Glutamatergic neuron (in vitro differentiated cells): ENCODE measurements at regions not wholly inside any gene's neighbourhood (a gene's known extent, or its start where the extent isn't known, plus 50 kb on each side); places are given as distances from the start of the nearest gene placed in this dataset.
"Not testable (repeated sequence)": the region's sequence is repeated elsewhere in the genome, so short reads cannot be mapped to it uniquely, and the experiment has no call there.

Experiments
- DNase-seq: peaks from one replicate; pipeline ENCODE4 v3.0.0; 2022
- H3K27ac Mint-ChIP-seq: one replicate; pipeline ENCODE4 v1.8.0; 2020; ENCODE audit warnings: mild to moderate bottlenecking, mixed read lengths, inconsistent platforms; ENCODE audit not compliant: unreplicated experiment
- H3K27me3 Mint-ChIP-seq: one replicate; pipeline ENCODE4 v1.8.0; 2020; ENCODE audit warnings: mild to moderate bottlenecking, moderate library complexity, mixed read lengths, inconsistent platforms; ENCODE audit not compliant: unreplicated experiment
- H3K36me3 Mint-ChIP-seq: one replicate; pipeline ENCODE4 v1.8.0; 2020; ENCODE audit warnings: mild to moderate bottlenecking, mixed read lengths, inconsistent platforms; ENCODE audit not compliant: unreplicated experiment
- H3K4me1 Mint-ChIP-seq: one replicate; pipeline ENCODE4 v1.8.0; 2020; ENCODE audit warnings: mild to moderate bottlenecking, low read depth, mixed read lengths, inconsistent platforms; ENCODE audit not compliant: unreplicated experiment
- H3K4me3 Mint-ChIP-seq: one replicate; pipeline ENCODE4 v1.8.0; 2020; ENCODE audit warnings: mild to moderate bottlenecking, mixed read lengths, inconsistent platforms; ENCODE audit not compliant: unreplicated experiment
- H3K9me3 Mint-ChIP-seq: one replicate; pipeline ENCODE4 v1.8.0; 2020; ENCODE audit warnings: mild to moderate bottlenecking, moderate library complexity, mixed read lengths, inconsistent platforms; ENCODE audit not compliant: unreplicated experiment
- CTCF ChIP-seq: fragments of 200-600 bp; sonication (generic); IDR thresholded peaks from one replicate; pipeline ENCODE4 v1.5.0; 2021; ENCODE audit not compliant: partially characterized antibody, unreplicated experiment

DNA sequence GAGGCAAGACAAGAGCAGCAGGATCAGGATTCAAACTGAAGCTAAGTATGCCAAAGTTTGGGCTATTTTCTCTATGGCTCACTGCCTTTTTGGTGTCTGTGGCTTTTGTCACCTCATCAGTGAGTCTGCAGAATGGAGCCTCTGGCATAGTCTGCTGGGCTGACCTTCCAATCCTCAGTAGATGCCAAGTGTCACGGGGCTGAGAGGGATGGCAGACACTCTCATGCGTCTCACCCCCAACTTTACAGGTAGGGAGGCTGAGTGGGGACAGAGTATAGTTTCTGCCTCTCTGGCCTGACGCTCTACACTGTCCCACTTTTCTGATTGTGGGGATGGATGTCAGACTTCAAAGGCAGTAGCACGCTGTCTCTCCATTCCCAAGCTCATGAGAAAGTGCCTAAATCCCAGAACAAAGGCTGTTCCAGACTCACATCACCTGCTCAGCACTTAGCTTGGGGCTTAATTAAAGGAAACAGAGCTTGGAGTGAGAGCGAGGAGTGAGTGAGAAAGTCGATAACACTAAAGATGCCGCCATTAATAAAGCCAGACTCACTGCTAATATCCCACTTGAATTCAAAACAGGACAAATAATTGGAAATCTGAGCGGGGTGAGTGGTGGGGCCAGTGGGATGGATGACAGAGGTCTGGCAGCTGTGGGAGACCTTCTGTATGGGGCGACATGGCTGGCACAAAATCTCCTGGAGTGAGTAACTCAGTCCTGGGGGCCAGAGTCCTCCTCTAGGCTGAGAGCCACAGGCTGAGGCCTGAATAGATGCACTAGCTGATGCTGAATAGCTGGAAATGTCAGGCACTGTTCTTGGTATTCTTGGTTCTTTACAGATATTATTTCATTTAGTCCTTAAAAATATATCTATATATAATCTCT is 78.4 kb upstream of the MRPS22 start:
- Mint-ChIP-seq H3K4me1 (no peaks in the 10 kb centered on the region), H3K27ac (no peak overlapping the region), H3K27me3 (peaks cover 3% of the 10 kb centered on the region), H3K36me3 (no peaks in the 10 kb centered on the region), H3K9me3 (peaks cover 4% of the 10 kb centered on the region), H3K4me3 (no peak overlapping the region)
- no peak for TF ChIP-seq CTCF
- DNase-seq, result no peak

DNA sequence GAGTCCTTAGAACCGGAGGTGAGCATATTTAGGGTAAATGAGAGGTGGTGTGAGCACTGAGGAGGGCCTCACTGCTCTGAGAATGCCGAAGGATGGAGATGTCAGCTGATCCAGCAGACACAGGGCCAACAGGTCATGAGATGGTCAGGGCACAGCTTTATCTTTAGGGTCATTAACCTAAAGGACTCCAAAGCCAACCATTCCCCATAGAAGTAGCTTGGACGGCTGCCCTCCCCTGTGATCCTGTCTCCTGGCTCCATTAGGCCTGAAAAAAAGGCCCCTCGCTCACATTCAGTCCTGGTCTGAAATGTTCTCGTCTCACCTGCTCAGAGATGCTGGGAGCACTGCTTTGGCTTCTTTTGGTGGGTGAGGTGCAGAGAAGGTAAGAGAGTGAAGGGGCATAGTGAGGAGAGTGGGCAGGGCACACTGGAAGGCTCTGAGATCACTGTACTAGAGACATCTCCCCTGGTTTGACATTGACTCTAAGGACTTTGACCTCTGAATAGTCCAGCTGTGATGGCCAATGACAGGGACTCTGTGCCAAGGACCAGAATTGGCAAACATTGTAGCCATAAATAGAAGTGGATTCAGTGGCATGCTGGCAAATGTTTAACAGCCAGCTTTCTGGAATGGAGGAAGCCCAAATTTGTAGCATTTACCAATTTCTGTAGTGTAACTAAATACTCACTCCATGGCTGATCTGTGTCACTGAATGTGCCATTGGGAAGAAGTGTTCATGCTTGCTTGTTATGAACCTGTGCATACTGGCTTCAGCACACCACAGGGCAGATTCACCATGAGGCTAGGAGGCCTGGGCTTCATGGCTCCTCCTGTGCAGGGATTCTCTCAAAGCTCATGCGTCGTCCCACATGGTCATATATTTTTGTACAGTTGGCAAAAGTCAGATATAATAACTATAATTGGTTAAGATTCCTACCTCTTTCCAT is 76.2 kb upstream of the MRPS22 start:
- H3K27me3 Mint-ChIP-seq, result peaks cover 2% of the 10 kb centered on the region
- H3K27ac Mint-ChIP-seq, result no peak overlapping the region
- no peaks in the 10 kb centered on the region for H3K4me1 Mint-ChIP-seq
- DNase-seq, result no peak
- no peak for TF ChIP-seq CTCF
- peaks cover 4% of the 10 kb centered on the region for H3K9me3 Mint-ChIP-seq
- no peaks in the 10 kb centered on the region for H3K36me3 Mint-ChIP-seq
- no peak overlapping the region for H3K4me3 Mint-ChIP-seq

GRCh38 chr3:139269984-139270383 is 73.8 kb upstream of the MRPS22 start:
- no peaks in the 10 kb centered on the region for H3K4me1 Mint-ChIP-seq
- no peak for TF ChIP-seq CTCF
- H3K27me3 Mint-ChIP-seq, result peaks cover 2% of the 10 kb centered on the region
- H3K27ac Mint-ChIP-seq, result no peak overlapping the region
- DNase-seq, result no peak
- H3K4me3 Mint-ChIP-seq, result no peak overlapping the region
- H3K9me3 Mint-ChIP-seq, result peaks cover 4% of the 10 kb centered on the region
- no peaks in the 10 kb centered on the region for H3K36me3 Mint-ChIP-seq

DNA sequence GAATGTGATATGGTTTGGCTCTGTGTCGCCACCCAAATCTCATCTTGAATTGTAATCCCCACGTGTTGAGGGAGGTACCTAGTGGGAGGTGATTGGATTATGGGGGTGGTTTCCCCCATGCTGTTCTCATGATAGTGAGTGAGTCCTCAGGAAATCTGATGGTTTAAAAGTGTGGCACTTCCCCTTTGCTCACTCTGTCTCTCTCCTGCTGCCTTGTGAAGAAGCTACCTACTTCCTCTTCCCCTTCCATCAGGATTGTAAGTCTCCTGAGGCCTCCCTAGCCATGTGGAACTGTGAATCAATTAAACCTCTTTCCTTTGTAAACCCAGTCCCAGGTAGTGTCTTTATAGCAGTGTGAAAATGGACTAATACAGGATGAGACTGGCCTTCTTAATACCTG is 73.2 kb upstream of the MRPS22 start:
- not testable (repeated sequence) for H3K9me3 Mint-ChIP-seq, H3K4me1 Mint-ChIP-seq, H3K27ac Mint-ChIP-seq, H3K36me3 Mint-ChIP-seq, DNase-seq, H3K4me3 Mint-ChIP-seq, H3K27me3 Mint-ChIP-seq

- DNase-seq, result no peak
- no peak for TF ChIP-seq CTCF
- peaks cover 2% of the 10 kb centered on the region for H3K27me3 Mint-ChIP-seq
- peaks cover 1% of the 10 kb centered on the region for H3K9me3 Mint-ChIP-seq
- H3K4me1 Mint-ChIP-seq, result peaks cover 2% of the 10 kb centered on the region
- H3K36me3 Mint-ChIP-seq, result peaks cover 6% of the 10 kb centered on the region
- H3K4me3 Mint-ChIP-seq, result no peak overlapping the region
- H3K27ac Mint-ChIP-seq, result no peak overlapping the region
Measured at GRCh38 chr3:139280027-139280671, 63.7 kb upstream of the MRPS22 start.
